KMS-11 (cell line): ENCODE measurements at regions not wholly inside any gene's neighbourhood (a gene's known extent, or its start where the extent isn't known, plus 50 kb on each side); places are given as distances from the start of the nearest gene placed in this dataset.

ENCODE experiments used
- H2AFZ ChIP-seq: fragments of 200-600 bp; sonication (generic); 2 replicates; pipeline ENCODE4 v1.6.1; 2016; ENCODE audit warnings: antibody characterized with exemption, mixed run types, low read depth
- H3K27ac ChIP-seq: fragments of 200-600 bp; sonication (generic); 2 replicates; pipeline ENCODE4 v1.6.1; 2016; ENCODE audit warnings: mild to moderate bottlenecking, mixed run types
- H3K27me3 ChIP-seq: fragments of 200-600 bp; sonication (generic); 2 replicates; pipeline ENCODE4 v1.6.1; 2017; ENCODE audit warnings: mild to moderate bottlenecking, low read depth, mixed run types, moderate library complexity; ENCODE audit not compliant: insufficient read depth
- H3K36me3 ChIP-seq: fragments of 200-600 bp; sonication (generic); 2 replicates; pipeline ENCODE4 v1.6.1; 2017; ENCODE audit warnings: mild to moderate bottlenecking, mixed run types; ENCODE audit not compliant: insufficient read depth
- H3K4me1 ChIP-seq: fragments of 200-600 bp; sonication (generic); 2 replicates; pipeline ENCODE4 v1.6.1; 2016; ENCODE audit warnings: mild to moderate bottlenecking, low read depth, mixed run types; ENCODE audit not compliant: poor library complexity, severe bottlenecking
- H3K4me2 ChIP-seq: fragments of 200-600 bp; sonication (generic); 2 replicates; pipeline ENCODE4 v1.7.0; 2016; ENCODE audit warnings: mild to moderate bottlenecking, mixed run types
- H3K4me3 ChIP-seq: fragments of 200-600 bp; sonication (generic); IDR thresholded peaks from 2 replicates; pipeline ENCODE4 v1.6.1; 2017; ENCODE audit warnings: low read depth, low read length, mixed read lengths; ENCODE audit not compliant: insufficient read depth
- H3K79me2 ChIP-seq: fragments of 200-600 bp; sonication (generic); 2 replicates; pipeline ENCODE4 v1.6.1; 2016; ENCODE audit warnings: low read depth, mixed run types; ENCODE audit not compliant: insufficient read depth
- H3K9ac ChIP-seq: fragments of 200-600 bp; sonication (generic); 2 replicates; pipeline ENCODE4 v1.6.1; 2016; ENCODE audit warnings: mild to moderate bottlenecking, mixed run types
- H4K20me1 ChIP-seq: fragments of 200-600 bp; sonication (generic); 2 replicates; pipeline ENCODE4 v1.6.1; 2016; ENCODE audit warnings: mild to moderate bottlenecking, mixed run types; ENCODE audit not compliant: insufficient read depth
- TF ChIP-seq, protein P1 (sequence below): fragments of 200-600 bp; sonication (generic); conservative IDR thresholded peaks from 2 replicates; pipeline ENCODE4 v1.6.1; 2017; ENCODE audit warnings: low read depth, mild to moderate bottlenecking, antibody characterized with exemption, low read length, moderate library complexity, mixed read lengths

GRCh38 chr6:6889601-6890000 is 218.2 kb upstream of the RREB1 start:
- H3K4me3 ChIP-seq, result no peak overlapping the region
- TF ChIP-seq, protein P1, sequence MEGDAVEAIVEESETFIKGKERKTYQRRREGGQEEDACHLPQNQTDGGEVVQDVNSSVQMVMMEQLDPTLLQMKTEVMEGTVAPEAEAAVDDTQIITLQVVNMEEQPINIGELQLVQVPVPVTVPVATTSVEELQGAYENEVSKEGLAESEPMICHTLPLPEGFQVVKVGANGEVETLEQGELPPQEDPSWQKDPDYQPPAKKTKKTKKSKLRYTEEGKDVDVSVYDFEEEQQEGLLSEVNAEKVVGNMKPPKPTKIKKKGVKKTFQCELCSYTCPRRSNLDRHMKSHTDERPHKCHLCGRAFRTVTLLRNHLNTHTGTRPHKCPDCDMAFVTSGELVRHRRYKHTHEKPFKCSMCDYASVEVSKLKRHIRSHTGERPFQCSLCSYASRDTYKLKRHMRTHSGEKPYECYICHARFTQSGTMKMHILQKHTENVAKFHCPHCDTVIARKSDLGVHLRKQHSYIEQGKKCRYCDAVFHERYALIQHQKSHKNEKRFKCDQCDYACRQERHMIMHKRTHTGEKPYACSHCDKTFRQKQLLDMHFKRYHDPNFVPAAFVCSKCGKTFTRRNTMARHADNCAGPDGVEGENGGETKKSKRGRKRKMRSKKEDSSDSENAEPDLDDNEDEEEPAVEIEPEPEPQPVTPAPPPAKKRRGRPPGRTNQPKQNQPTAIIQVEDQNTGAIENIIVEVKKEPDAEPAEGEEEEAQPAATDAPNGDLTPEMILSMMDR, result no peak
- H3K9ac ChIP-seq, result no peak overlapping the region
- no peak overlapping the region for H3K4me2 ChIP-seq
- H3K36me3 ChIP-seq, result no peaks in the 10 kb centered on the region
- H2AFZ ChIP-seq, result no peak overlapping the region
- H3K4me1 ChIP-seq, result no peaks in the 10 kb centered on the region
- H3K79me2 ChIP-seq, result no peaks in the 10 kb centered on the region
- no peaks in the 10 kb centered on the region for H4K20me1 ChIP-seq
- no peak overlapping the region for H3K27ac ChIP-seq
- H3K27me3 ChIP-seq, result no peaks in the 10 kb centered on the region

GRCh38 chr6:6890400-6890858 is 217.3 kb upstream of the RREB1 start:
- no peak overlapping the region for H3K4me2 ChIP-seq
- no peaks in the 10 kb centered on the region for H3K4me1 ChIP-seq
- H3K9ac ChIP-seq, result no peak overlapping the region
- H2AFZ ChIP-seq, result no peak overlapping the region
- no peaks in the 10 kb centered on the region for H4K20me1 ChIP-seq
- H3K79me2 ChIP-seq, result no peaks in the 10 kb centered on the region
- H3K27ac ChIP-seq, result no peak overlapping the region
- TF ChIP-seq, protein P1, result no peak
- no peak overlapping the region for H3K4me3 ChIP-seq
- H3K27me3 ChIP-seq, result no peaks in the 10 kb centered on the region
- no peaks in the 10 kb centered on the region for H3K36me3 ChIP-seq

- Histone ChIP-seq H3K4me3 (no peak overlapping the region), H3K79me2 (no peaks in the 10 kb centered on the region), H2AFZ (no peak overlapping the region), H3K4me1 (no peaks in the 10 kb centered on the region), H3K27me3 (no peaks in the 10 kb centered on the region), H3K36me3 (no peaks in the 10 kb centered on the region), H4K20me1 (no peaks in the 10 kb centered on the region), H3K4me2 (no peak overlapping the region), H3K27ac (no peak overlapping the region), H3K9ac (no peak overlapping the region)
- TF ChIP-seq, protein P1, result no peak
These were observed 216.5 kb upstream of the RREB1 start for GRCh38 chr6:6891125-6891721.

GRCh38 chr6:6891949-6892461 is 215.8 kb upstream of the RREB1 start:
- Histone ChIP-seq H3K27me3 (no peaks in the 10 kb centered on the region), H3K9ac (no peak overlapping the region), H3K4me3 (no peak overlapping the region), H3K4me1 (no peaks in the 10 kb centered on the region), H2AFZ (no peak overlapping the region), H3K79me2 (no peaks in the 10 kb centered on the region), H3K27ac (no peak overlapping the region), H4K20me1 (no peaks in the 10 kb centered on the region), H3K36me3 (no peaks in the 10 kb centered on the region), H3K4me2 (no peak overlapping the region)
- TF ChIP-seq, protein P1, result no peak
